ENCODE measurements at regions not wholly inside any gene's neighbourhood (a gene's known extent, or its start where the extent isn't known, plus 50 kb on each side); places are given as distances from the start of the nearest gene placed in this dataset.

DNA sequence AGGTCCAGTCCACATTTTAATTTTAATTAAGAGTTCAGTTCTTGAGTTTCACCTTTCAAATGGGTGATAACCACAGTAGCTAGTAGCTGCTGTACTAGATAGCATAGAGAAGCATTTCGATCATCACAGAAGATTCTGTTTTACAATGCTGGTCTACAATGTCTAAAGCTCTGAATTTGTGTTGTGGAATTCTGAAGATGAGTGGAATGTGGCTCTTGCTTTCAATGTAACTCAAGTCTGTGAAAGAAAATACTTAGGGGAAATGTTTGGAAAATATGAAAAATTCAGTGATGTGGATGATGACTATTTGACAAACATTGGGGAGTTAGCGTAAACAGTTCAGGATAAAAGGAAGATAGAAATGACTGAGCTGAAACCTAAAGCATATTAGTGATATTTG, 139.4 kb downstream of the GNAT3 start:
- DNase-seq (ENCODE audit: low read depth, low spot score) (no peak), FAIRE-seq (peak; percentile 29)
- no peaks in the 10 kb centered on the region for H3K27me3 ChIP-seq (ENCODE audit: control insufficient read depth, extremely low read depth, insufficient read depth, low read length)
- TF ChIP-seq, protein P1, sequence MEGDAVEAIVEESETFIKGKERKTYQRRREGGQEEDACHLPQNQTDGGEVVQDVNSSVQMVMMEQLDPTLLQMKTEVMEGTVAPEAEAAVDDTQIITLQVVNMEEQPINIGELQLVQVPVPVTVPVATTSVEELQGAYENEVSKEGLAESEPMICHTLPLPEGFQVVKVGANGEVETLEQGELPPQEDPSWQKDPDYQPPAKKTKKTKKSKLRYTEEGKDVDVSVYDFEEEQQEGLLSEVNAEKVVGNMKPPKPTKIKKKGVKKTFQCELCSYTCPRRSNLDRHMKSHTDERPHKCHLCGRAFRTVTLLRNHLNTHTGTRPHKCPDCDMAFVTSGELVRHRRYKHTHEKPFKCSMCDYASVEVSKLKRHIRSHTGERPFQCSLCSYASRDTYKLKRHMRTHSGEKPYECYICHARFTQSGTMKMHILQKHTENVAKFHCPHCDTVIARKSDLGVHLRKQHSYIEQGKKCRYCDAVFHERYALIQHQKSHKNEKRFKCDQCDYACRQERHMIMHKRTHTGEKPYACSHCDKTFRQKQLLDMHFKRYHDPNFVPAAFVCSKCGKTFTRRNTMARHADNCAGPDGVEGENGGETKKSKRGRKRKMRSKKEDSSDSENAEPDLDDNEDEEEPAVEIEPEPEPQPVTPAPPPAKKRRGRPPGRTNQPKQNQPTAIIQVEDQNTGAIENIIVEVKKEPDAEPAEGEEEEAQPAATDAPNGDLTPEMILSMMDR (optimal IDR thresholded peaks at IDR 0.05 in 1 of 3, IDR thresholded peaks at IDR 0.05 in 1 of 3, conservative IDR thresholded peaks at IDR 0.05 in 1 of 3; ENCODE audit: extremely low read depth in 1 of 3, insufficient read depth in 2 of 3, low read length in 3 of 3) = no peak
- no peak for TF ChIP-seq EZH2 (IDR thresholded peaks at IDR 0.05; ENCODE audit: low read length)
- H3K4me3 ChIP-seq (ENCODE audit: control insufficient read depth in 2 of 3, extremely low read depth in 1 of 3, insufficient read depth in 2 of 3, low read depth in 1 of 3, low read length in 3 of 3) = no peak overlapping the region
- no peaks in the 10 kb centered on the region for H3K4me1 ChIP-seq (ENCODE audit: control insufficient read depth, extremely low read depth, insufficient read depth, low read length)
- no peak overlapping the region for H3K4me2 ChIP-seq (ENCODE audit: control insufficient read depth, extremely low read depth, insufficient read depth, low read depth, low read length)
- H3K79me2 ChIP-seq (ENCODE audit: control insufficient read depth, insufficient read depth, low read length) = no peaks in the 10 kb centered on the region
- no peak overlapping the region for H3K27ac ChIP-seq (ENCODE audit: control insufficient read depth, insufficient read depth, low read length)
- no peaks in the 10 kb centered on the region for H3K9me3 ChIP-seq (ENCODE audit: control insufficient read depth, low read depth, low read length)
- H3K36me3 ChIP-seq (ENCODE audit: control insufficient read depth in 2 of 2, extremely low read depth in 1 of 2, insufficient read depth in 2 of 2, low read length in 2 of 2) = no peaks in the 10 kb centered on the region
- dilution Hi-C loops (cut with MboI; ENCODE audit: extremely low pct_ligation_motif_present, low sequenced_read_pairs) = no loop called here
- H4K20me1 ChIP-seq (ENCODE audit: control insufficient read depth, extremely low read depth, insufficient read depth, low read length) = no peaks in the 10 kb centered on the region
- H2AFZ ChIP-seq (ENCODE audit: control insufficient read depth, low read length) = no peak overlapping the region
- H3K9ac ChIP-seq (ENCODE audit: control insufficient read depth, extremely low read depth, insufficient read depth, low read length) = no peak overlapping the region
- H3K9me1 ChIP-seq (ENCODE audit: control insufficient read depth, extremely low read depth, insufficient read depth, low read length) = no peaks in the 10 kb centered on the region

DNA sequence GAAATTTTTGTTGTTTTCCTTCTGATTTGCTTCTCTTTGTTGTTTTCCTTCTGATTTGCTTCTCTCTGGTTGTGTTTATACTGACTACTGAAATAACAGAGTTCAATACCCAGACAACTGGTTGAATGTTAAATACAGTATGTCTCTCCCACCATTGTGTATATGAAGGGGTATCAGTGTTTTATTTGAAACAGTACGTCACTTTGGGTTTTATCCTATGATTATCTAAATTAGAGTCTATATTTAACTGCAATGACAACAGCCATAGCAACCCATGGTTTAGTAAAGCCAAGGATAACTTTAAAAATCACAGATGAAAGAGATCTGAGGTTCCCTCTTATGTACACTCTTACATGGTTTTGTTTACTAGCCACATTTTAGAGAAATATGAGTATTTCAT, 141.3 kb downstream of the GNAT3 start:
- H3K27me3 ChIP-seq (ENCODE audit: control insufficient read depth, extremely low read depth, insufficient read depth, low read length) = no peaks in the 10 kb centered on the region
- H3K9me1 ChIP-seq (ENCODE audit: control insufficient read depth, extremely low read depth, insufficient read depth, low read length) = no peaks in the 10 kb centered on the region
- H3K79me2 ChIP-seq (ENCODE audit: control insufficient read depth, insufficient read depth, low read length) = no peaks in the 10 kb centered on the region
- H3K4me3 ChIP-seq (ENCODE audit: control insufficient read depth in 2 of 3, extremely low read depth in 1 of 3, insufficient read depth in 2 of 3, low read depth in 1 of 3, low read length in 3 of 3) = no peak overlapping the region
- no peaks in the 10 kb centered on the region for H3K4me1 ChIP-seq (ENCODE audit: control insufficient read depth, extremely low read depth, insufficient read depth, low read length)
- no peak overlapping the region for H3K27ac ChIP-seq (ENCODE audit: control insufficient read depth, insufficient read depth, low read length)
- H3K36me3 ChIP-seq (ENCODE audit: control insufficient read depth in 2 of 2, extremely low read depth in 1 of 2, insufficient read depth in 2 of 2, low read length in 2 of 2) = no peaks in the 10 kb centered on the region
- no peak overlapping the region for H3K4me2 ChIP-seq (ENCODE audit: control insufficient read depth, extremely low read depth, insufficient read depth, low read depth, low read length)
- no peak overlapping the region for H3K9ac ChIP-seq (ENCODE audit: control insufficient read depth, extremely low read depth, insufficient read depth, low read length)
- no peaks in the 10 kb centered on the region for H4K20me1 ChIP-seq (ENCODE audit: control insufficient read depth, extremely low read depth, insufficient read depth, low read length)
- dilution Hi-C loops (cut with MboI; ENCODE audit: extremely low pct_ligation_motif_present, low sequenced_read_pairs) = no loop called here
- H2AFZ ChIP-seq (ENCODE audit: control insufficient read depth, low read length) = no peak overlapping the region
- H3K9me3 ChIP-seq (ENCODE audit: control insufficient read depth, low read depth, low read length) = no peaks in the 10 kb centered on the region
- DNase-seq (ENCODE audit: low read depth, low spot score) (no peak), FAIRE-seq (no peak)
- TF ChIP-seq, protein P1 (optimal IDR thresholded peaks at IDR 0.05 in 1 of 3, IDR thresholded peaks at IDR 0.05 in 1 of 3, conservative IDR thresholded peaks at IDR 0.05 in 1 of 3; ENCODE audit: extremely low read depth in 1 of 3, insufficient read depth in 2 of 3, low read length in 3 of 3) = no peak
- TF ChIP-seq EZH2 (IDR thresholded peaks at IDR 0.05; ENCODE audit: low read length) = no peak

All from keratinocyte (primary cell).